Neural cell (in vitro differentiated cells): ENCODE measurements at regions not wholly inside any gene's neighbourhood (a gene's known extent, or its start where the extent isn't known, plus 50 kb on each side); places are given as distances from the start of the nearest gene placed in this dataset.

Experiments used
- H2AFZ ChIP-seq: fragments of 200-600, 300-800 bp; sonication (generic), shearing (Covaris generic); 2 replicates; pipeline ENCODE4 v1.6.0; 2014; ENCODE audit warnings: low read depth, mild to moderate bottlenecking, antibody characterized with exemption, low read length, moderate library complexity
- H3F3A ChIP-seq: fragments of 200-600 bp; shearing (Covaris generic); 2 replicates; pipeline ENCODE4 v1.6.1; 2016; ENCODE audit warnings: mild to moderate bottlenecking, moderate library complexity, mixed read lengths, antibody characterized with exemption, low read length; ENCODE audit not compliant: insufficient read depth, poor library complexity, severe bottlenecking
- H3K27ac ChIP-seq: fragments of 200-600, 300-800 bp; sonication (generic), shearing (Covaris generic); 2 replicates; pipeline ENCODE4 v1.5.1; 2014; ENCODE audit warnings: mild to moderate bottlenecking, low read length, moderate library complexity
- H3K27me3 ChIP-seq: fragments of 300-800, 200-600 bp; sonication (generic), shearing (Covaris generic); 2 replicates; pipeline ENCODE4 v1.6.0; 2014; ENCODE audit warnings: mild to moderate bottlenecking, low read depth, low read length, moderate library complexity; ENCODE audit not compliant: insufficient read depth
- H3K36me3 ChIP-seq: fragments of 300-800, 200-600 bp; sonication (generic), shearing (Covaris generic); 2 replicates; pipeline ENCODE4 v1.5.1; 2014; ENCODE audit warnings: mild to moderate bottlenecking, antibody characterized with exemption, low read length, moderate library complexity; ENCODE audit not compliant: insufficient read depth
- H3K4me2 ChIP-seq: fragments of 300-800, 200-600 bp; sonication (generic), shearing (Covaris generic); 2 replicates; pipeline ENCODE4 v1.6.0; 2014; ENCODE audit warnings: mild to moderate bottlenecking, low read length
- H3K4me3 ChIP-seq: fragments of 300-800, 200-600 bp; sonication (generic), shearing (Covaris generic); 2 replicates; pipeline ENCODE4 v1.5.1; 2014; ENCODE audit warnings: mild to moderate bottlenecking, low read length, moderate library complexity
- H3K79me2 ChIP-seq: fragments of 200-600 bp; shearing (Covaris generic); replicated peaks from 2 replicates; pipeline ENCODE4 v1.6.0; 2014; ENCODE audit warnings: mild to moderate bottlenecking, low read length, moderate library complexity; ENCODE audit not compliant: insufficient read depth
- H3K9ac ChIP-seq: fragments of 300-800, 200-600 bp; sonication (generic), shearing (Covaris generic); 2 replicates; pipeline ENCODE4 v1.6.1; 2016; ENCODE audit warnings: mild to moderate bottlenecking, low read length, mixed read lengths
- H3K9me2 ChIP-seq: fragments of 200-600 bp; shearing (Covaris generic); 2 replicates; pipeline ENCODE4 v1.6.1; 2016; ENCODE audit warnings: mild to moderate bottlenecking, low read length, mixed read lengths; ENCODE audit not compliant: insufficient read depth
- H3K9me3 ChIP-seq: fragments of 200-600, 300-800 bp; sonication (generic), shearing (Covaris generic); 2 replicates; pipeline ENCODE4 v1.6.1; 2016; ENCODE audit warnings: mild to moderate bottlenecking, mixed run types, low read length, moderate library complexity, mixed read lengths
- H4K20me1 ChIP-seq: fragments of 200-600 bp; shearing (Covaris generic); 2 replicates; pipeline ENCODE4 v1.6.1; 2016; ENCODE audit warnings: mild to moderate bottlenecking, mixed run types; ENCODE audit not compliant: insufficient read depth
- EP300 ChIP-seq: fragments of 450-650 bp; conservative IDR thresholded peaks from 2 replicates; pipeline ENCODE4 v1.6.1; 2014; ENCODE audit warnings: antibody characterized with exemption, mild to moderate bottlenecking, moderate library complexity; ENCODE audit not compliant: poor library complexity, severe bottlenecking
- EZH2 ChIP-seq: fragments of 200-600, 300-800 bp; shearing (Covaris generic), sonication (generic); IDR thresholded peaks from 2 replicates; pipeline ENCODE4 v1.6.1; 2014; ENCODE audit warnings: antibody characterized with exemption, low read length, borderline replicate concordance, mild to moderate bottlenecking; ENCODE audit not compliant: insufficient read depth, poor library complexity, severe bottlenecking
- MXI1 ChIP-seq: fragments of 450-650 bp; conservative IDR thresholded peaks from 2 replicates; pipeline ENCODE4 v1.6.1; 2014; ENCODE audit warnings: antibody characterized with exemption, mild to moderate bottlenecking; ENCODE audit not compliant: poor library complexity, severe bottlenecking
- POLR2AphosphoS5 ChIP-seq: IDR thresholded peaks from 2 replicates; pipeline ENCODE4 v1.6.1; 2012
- RAD21 ChIP-seq: fragments of 450-650 bp; conservative IDR thresholded peaks from 2 replicates; pipeline ENCODE4 v1.6.1; 2014; ENCODE audit warnings: antibody characterized with exemption, mild to moderate bottlenecking, moderate library complexity
- SMC3 ChIP-seq: fragments of 450-650 bp; conservative IDR thresholded peaks from 2 replicates; pipeline ENCODE4 v1.6.1; 2014; ENCODE audit warnings: antibody characterized with exemption, mild to moderate bottlenecking, moderate library complexity; ENCODE audit not compliant: poor library complexity
- TAF1 ChIP-seq: IDR thresholded peaks from 2 replicates; pipeline ENCODE4 v1.6.1; 2012; ENCODE audit warnings: low read depth
- TF ChIP-seq, protein P1 (sequence below): IDR thresholded peaks from 2 replicates; pipeline ENCODE4 v1.6.1; 2012; ENCODE audit warnings: borderline replicate concordance
- TF ChIP-seq, protein P2 (sequence below): fragments of 450-650 bp; IDR thresholded peaks from 2 replicates; pipeline ENCODE4 v1.5.1; 2014; ENCODE audit warnings: antibody characterized with exemption, mild to moderate bottlenecking, moderate library complexity; ENCODE audit not compliant: poor library complexity, severe bottlenecking

DNA sequence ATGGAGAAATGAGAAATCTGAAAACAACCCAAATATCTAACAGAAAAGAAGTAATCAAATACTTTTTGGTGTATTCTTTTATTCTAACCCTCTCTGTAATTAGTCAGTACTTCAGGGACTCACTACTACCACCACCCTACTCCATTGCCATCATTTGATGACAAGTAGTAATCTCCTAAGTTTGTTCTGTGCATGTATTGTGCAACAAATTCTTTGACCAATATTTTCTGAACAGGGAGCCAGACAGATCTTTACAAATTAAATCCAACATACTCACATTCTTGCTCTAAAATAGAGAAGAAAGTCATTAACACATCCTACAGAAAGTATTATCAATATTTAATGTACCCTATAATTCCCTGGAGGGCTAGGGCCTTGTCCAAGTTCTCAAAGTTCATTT is 1416.4 kb downstream of the DSC3 start:
- Histone ChIP-seq H3K9me3 (no peaks in the 10 kb centered on the region), H3K36me3 (no peaks in the 10 kb centered on the region), H3K9me2 (no peaks in the 10 kb centered on the region), H3K79me2 (no peaks in the 10 kb centered on the region), H3K4me2 (no peak overlapping the region), H3K27me3 (no peaks in the 10 kb centered on the region), H3K9ac (no peak overlapping the region), H3K27ac (no peak overlapping the region), H4K20me1 (no peaks in the 10 kb centered on the region), H3F3A (no peaks in the 10 kb centered on the region), H3K4me3 (no peak overlapping the region), H2AFZ (no peak overlapping the region)
- TF ChIP-seq, protein P1, sequence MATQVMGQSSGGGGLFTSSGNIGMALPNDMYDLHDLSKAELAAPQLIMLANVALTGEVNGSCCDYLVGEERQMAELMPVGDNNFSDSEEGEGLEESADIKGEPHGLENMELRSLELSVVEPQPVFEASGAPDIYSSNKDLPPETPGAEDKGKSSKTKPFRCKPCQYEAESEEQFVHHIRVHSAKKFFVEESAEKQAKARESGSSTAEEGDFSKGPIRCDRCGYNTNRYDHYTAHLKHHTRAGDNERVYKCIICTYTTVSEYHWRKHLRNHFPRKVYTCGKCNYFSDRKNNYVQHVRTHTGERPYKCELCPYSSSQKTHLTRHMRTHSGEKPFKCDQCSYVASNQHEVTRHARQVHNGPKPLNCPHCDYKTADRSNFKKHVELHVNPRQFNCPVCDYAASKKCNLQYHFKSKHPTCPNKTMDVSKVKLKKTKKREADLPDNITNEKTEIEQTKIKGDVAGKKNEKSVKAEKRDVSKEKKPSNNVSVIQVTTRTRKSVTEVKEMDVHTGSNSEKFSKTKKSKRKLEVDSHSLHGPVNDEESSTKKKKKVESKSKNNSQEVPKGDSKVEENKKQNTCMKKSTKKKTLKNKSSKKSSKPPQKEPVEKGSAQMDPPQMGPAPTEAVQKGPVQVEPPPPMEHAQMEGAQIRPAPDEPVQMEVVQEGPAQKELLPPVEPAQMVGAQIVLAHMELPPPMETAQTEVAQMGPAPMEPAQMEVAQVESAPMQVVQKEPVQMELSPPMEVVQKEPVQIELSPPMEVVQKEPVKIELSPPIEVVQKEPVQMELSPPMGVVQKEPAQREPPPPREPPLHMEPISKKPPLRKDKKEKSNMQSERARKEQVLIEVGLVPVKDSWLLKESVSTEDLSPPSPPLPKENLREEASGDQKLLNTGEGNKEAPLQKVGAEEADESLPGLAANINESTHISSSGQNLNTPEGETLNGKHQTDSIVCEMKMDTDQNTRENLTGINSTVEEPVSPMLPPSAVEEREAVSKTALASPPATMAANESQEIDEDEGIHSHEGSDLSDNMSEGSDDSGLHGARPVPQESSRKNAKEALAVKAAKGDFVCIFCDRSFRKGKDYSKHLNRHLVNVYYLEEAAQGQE: no peak
- TF ChIP-seq TAF1: no peak
- no peak for TF ChIP-seq MXI1
- no peak for TF ChIP-seq RAD21
- TF ChIP-seq POLR2AphosphoS5: no peak
- TF ChIP-seq, protein P2, sequence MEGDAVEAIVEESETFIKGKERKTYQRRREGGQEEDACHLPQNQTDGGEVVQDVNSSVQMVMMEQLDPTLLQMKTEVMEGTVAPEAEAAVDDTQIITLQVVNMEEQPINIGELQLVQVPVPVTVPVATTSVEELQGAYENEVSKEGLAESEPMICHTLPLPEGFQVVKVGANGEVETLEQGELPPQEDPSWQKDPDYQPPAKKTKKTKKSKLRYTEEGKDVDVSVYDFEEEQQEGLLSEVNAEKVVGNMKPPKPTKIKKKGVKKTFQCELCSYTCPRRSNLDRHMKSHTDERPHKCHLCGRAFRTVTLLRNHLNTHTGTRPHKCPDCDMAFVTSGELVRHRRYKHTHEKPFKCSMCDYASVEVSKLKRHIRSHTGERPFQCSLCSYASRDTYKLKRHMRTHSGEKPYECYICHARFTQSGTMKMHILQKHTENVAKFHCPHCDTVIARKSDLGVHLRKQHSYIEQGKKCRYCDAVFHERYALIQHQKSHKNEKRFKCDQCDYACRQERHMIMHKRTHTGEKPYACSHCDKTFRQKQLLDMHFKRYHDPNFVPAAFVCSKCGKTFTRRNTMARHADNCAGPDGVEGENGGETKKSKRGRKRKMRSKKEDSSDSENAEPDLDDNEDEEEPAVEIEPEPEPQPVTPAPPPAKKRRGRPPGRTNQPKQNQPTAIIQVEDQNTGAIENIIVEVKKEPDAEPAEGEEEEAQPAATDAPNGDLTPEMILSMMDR: no peak
- TF ChIP-seq EZH2: no peak
- TF ChIP-seq EP300: no peak
- no peak for TF ChIP-seq SMC3

DNA sequence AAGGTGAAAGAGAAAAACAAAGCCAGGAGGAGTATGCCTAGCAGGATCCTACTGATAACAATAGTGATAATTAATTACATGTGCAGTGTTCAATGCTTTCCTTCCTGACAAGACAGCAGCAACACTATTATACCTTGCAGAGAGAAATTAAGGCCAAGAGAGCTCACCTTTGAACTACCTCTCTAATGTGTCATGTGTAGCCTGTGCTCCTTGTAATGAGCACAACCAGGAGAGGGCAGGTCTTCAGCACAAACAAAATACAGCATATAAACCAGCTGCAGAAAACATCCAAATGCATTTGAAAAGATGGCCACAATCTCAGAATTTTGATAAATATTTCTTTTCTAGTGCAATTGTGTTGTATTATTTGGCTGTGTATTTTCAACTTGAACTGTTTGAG is 1425.7 kb downstream of the DSC3 start:
- no peaks in the 10 kb centered on the region for H3K9me2 ChIP-seq
- no peaks in the 10 kb centered on the region for H3K27me3 ChIP-seq
- no peak overlapping the region for H3K4me3 ChIP-seq
- H4K20me1 ChIP-seq: no peaks in the 10 kb centered on the region
- H3K9ac ChIP-seq: no peak overlapping the region
- H3F3A ChIP-seq: no peaks in the 10 kb centered on the region
- TF ChIP-seq, protein P2: no peak
- TF ChIP-seq RAD21: no peak
- no peak for TF ChIP-seq TAF1
- no peak for TF ChIP-seq EP300
- no peak for TF ChIP-seq SMC3
- TF ChIP-seq EZH2: no peak
- TF ChIP-seq, protein P1: no peak
- no peak for TF ChIP-seq POLR2AphosphoS5
- TF ChIP-seq MXI1: no peak
- no peak overlapping the region for H3K27ac ChIP-seq
- H2AFZ ChIP-seq: no peak overlapping the region
- H3K36me3 ChIP-seq: no peaks in the 10 kb centered on the region
- no peaks in the 10 kb centered on the region for H3K9me3 ChIP-seq
- H3K4me2 ChIP-seq: no peak overlapping the region
- no peaks in the 10 kb centered on the region for H3K79me2 ChIP-seq
